Kasumi-1 (cell line): ENCODE measurements at regions not wholly inside any gene's neighbourhood (a gene's known extent, or its start where the extent isn't known, plus 50 kb on each side); places are given as distances from the start of the nearest gene placed in this dataset.
A peak's percentile ranks its signal among the peaks of the same experiment; 100 is the strongest.

Experiments used
- DNase-seq, 2 experiments: peaks; one replicate each; lab custom pipeline; 2025; lab: John Stamatoyannopoulos, UW

DNA sequence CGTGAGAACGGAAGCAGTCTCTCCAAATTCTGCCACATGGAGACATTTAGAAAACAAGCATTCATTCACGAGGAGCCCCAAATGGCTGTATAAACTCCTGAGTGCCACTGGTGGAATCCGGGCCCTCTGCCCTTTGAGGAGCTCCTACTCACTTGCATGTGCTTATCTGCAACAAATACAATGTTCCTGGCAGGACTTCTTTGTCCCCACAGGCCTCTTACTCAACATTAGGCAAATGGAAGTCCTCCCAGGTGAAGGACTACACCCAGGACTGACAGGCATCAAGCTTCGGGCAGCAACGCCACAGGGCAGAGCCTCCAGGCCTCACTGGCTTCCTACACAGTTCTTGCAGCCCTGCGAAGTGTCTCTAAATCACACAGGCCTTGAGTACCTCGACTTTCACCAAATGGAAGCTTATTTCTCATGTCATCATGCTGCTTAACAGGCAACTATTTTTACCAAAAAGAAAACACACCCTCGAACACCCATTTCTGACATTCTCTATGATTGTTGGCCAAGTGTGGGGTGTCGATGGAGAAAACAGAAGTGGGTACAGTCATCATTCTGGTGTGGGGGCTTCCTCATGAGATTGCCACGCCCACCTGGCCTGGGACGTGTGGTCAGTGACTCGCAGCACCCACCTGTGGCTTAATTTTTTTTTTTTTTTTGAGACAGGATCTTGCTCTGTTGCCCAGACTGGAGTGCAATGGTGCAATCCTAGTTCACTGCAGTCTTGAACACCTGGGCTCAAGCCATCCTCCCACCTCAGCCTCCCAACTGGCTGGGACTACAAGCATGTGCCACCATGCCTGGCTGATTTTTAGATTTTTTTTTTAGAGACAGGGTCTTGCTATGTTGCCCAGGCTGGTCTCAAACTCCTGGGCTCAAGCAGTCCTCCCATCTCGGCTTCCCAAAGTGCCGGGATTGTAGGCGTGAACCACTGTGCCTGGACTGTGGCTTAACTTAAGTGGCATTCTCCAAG lies 186.8 kb upstream of the GLI2 start:
- no peak for DNase-seq

DNA sequence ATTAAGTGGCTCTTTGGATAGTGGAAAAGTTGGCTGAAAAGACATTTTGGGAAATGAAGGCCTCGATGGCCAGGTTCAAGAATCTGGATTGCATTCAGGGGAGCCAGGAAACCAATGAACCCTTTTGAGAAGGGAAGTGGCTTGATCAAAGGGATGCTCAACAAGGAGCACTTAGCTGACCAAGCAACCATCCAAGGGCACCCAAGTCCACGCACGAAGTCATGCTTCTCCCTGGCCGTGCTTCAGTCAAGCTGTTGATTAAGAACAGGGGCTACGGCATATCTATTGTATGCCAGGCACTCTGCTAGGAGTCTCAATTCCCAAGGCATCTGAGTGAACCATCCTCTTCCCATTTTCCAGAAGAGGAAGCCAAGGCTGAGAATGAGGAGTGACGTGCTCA lies 185.8 kb upstream of the GLI2 start:
- no peak for DNase-seq

DNA sequence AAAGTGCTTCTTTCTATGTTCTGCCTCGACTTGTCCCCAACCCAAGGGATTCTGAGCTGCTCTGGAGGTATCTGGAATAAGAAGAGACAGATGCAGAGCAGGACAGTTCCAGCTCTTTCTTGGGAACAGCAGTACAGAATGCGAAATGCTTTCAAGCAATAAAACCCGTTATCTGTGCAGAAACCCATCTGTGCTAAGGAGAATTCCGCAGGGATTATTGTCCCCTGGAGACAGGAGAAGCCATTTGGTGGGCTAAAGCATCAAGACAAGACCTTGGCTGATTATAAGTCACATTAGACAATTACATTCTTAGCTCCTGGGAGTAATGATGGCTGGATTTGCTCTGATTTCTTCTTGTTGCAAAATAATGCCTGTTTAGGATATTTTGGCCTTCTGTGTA lies 185.4 kb upstream of the GLI2 start:
- DNase-seq = no peak

DNA sequence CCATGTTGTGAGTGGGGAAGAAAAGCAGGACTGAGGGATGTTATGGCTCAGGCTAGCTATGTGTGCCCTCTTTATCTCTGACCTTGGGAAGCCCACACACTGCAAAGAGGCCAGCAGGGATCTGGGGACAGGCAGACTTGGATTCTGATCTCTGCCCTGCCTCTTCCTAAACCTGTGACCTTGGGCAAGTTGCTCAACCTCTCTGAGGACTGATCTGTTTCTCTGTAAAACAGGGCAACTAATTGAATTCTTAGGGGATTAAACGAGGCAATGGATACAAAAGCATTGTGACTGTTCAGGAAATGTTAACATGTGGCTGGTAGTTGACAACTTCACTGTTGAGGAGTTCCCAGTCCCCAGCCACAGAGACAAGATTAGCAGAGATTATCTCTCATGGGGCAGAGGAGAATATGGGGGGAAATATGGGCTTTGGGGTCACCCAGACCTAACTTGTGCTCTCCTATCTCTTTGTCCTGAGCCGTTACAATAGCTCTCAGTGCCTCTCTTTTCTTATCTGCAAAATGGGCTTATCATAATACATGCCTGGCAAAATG lies 184.7 kb upstream of the GLI2 start:
- DNase-seq = no peak

DNA sequence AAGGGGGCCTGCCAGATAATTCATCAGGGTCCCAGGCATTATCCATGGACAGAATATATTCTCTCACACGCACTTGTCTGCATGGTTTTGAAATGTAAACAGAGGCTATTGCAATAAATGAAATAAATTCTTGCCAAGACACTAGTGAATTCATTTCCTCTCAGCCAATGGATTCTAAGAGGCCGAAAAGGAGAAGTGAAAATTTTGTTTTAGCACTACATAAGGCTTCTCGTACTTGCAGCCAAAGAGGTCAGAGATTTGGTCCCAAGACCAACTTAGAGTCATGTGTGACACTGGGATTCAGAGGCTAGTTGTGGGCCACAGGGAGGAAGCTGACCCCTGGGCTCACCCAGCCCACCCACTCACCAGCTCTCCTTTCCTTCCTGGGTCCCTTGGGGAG lies 184.1 kb upstream of the GLI2 start:
- DNase-seq = peak; percentile 11 to 21

DNA sequence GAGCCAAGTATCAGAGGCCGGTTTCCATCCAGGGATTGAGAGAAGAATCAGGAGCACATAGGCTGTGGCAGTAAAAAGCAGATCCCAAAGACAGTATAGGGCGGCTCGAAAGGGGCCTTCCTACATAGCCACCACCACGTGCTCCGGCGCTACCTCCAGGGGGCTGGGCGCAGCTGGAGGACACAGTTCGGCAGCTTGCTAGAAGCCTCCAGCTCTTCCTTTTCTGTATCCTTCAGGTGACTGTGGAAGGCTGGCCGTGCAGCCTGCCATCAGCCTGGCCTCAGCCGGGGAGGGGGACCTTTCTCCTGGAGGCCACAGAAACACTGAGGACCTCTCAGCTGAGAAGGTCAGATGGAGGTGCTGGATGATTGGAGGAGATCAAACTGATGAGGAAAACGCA lies 183.6 kb upstream of the GLI2 start:
- no peak for DNase-seq

DNA sequence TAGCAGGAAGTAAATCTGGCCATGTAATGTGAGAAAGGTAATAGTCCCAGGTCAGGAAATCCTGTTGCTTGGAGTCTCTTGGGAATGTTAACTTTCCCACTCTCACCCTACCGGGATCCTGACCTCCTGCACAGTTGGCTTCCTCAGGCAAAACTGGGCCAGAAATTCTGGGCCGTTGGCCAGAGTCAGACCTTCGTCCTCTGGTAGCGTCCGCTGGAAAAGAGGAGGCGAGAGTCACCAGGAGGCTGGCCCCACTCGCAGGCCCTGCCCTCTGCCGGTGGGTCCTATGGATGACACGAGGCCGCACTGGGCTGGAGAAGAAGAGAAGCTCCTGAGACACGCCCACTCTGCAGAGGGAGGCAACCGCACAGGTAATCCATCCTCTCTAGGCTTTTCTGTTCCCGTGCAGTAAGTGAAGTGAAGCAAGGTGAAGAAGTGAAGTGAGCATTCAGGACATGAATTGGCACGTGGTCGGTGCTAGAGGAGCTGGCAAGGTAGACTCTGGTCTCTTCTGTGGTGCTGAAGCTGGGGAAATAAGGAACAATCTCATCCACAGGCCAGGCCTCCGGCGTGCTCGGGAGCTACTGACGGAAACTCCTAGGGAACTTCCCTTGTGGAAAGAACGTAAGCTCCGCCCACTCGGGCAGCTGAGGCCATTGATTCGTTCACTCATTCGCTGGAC lies 182.7 kb upstream of the GLI2 start:
- peak; percentile 3 to 5 for DNase-seq

DNA sequence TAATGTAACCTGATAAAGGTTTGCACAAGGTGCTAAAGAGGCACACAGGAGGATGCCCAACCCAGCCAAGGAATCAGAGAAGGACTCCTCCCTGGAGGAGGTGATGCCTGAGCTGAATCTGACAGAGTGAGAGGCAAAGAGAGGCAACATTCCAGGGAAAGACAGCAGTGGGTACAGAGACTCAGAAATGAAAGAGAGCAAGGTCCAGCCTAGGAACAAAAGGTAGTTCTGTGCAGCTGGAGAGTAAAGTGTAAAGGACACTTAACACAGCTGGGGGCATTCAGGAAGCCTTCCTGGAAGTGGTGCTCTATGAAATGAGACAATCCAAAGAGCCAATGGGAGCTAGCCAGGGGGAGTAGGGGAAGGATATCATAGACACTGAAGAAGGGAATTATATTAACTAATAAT lies 181.0 kb upstream of the GLI2 start:
- DNase-seq = no peak

DNA sequence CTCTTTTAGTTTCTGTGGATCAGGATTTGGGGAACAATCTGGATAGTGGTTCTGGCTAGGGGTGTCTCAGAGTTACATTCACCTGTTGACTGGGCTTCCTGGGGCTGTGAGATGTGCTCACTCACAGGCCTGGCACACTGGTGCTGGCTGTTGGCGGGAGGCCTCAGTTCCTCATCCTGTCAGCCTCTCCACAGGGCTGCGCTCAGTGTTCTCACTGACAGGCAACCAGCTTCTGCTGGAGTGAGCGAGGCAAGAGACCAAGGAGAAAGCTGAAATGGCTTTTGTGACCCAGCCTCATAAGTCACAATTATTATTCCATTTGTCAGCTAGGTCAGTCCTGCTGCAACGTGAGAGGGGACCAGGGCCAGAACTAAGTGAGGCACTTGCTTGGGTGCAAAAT lies 180.6 kb upstream of the GLI2 start:
- DNase-seq = no peak

DNA sequence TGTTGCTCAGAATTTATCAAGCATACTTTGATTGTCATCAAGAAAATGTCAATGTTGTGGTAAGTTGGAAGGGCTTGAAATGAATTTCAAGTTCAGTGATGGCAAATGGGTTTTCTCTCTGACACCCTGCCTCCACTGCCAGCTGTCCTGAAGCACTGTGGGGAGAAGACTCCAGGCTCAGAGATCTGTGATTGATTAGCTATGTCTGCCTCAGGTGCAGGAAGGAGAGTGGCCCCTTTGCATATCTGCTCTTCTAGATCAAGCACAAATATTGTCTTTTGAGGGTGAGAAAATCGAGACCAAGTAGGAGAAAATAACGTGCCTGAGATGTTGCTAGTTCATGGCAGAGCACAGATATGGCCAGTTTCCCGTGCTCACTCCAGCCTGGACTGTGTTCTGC lies 178.8 kb upstream of the GLI2 start:
- no peak for DNase-seq

DNA sequence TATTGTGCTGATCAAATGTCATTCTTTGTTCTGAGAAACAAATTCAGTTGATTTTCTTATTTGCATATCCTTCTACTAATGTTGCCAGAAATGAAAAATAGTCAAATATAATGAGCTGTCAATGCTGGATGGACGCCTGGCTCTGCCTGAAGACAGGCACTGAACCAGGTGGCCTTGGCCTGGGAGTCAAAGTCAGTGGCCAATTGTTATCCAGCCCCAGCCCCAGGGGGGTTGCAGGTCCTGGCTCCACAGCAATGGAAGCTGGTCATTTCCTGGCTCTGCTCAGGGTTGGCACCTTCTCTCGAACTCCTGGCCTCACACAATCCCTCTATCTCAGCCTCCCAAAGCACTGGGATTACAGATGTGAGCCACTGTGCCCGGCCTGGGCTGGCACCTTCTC lies 176.8 kb upstream of the GLI2 start:
- DNase-seq = no peak

DNA sequence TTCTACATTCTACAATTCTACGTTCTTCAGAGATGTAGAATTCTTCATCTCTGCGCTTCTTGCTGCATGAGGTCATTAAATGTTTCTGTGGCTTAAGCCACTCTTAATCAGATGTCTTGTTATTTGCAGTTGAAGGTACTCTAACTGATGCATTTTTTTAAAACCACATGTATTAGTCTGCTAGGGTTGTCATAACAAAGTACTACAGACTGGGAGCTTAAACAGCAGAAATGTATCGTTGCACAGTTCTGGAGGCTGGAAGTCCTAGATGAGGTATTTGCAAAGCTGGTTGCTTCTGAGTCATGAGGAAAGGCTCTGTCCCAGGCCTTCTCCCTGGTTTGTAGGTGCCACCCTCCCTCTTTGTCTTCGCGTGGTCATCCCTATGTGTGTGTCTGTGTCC lies 176.3 kb upstream of the GLI2 start:
- DNase-seq = no peak

DNA sequence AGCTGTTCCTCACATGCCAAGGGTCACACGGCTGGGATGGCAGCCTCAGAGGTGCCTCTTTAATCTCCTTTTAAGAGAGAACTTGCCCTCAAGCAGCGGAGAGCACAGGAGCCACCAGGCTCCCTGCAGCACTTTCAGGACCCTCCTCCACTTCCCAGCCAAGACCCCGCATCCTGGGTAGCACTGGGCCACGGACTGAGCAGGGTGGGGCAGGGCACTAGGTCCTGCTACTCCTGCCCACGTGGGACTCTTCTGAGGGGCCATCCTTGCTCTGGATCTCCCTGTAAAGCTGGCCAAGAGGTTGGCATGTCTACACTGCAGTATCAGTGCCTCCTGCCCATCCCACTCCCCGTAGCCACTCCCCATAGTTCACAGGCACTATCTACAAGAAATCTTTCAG lies 175.3 kb upstream of the GLI2 start:
- no peak for DNase-seq

DNA sequence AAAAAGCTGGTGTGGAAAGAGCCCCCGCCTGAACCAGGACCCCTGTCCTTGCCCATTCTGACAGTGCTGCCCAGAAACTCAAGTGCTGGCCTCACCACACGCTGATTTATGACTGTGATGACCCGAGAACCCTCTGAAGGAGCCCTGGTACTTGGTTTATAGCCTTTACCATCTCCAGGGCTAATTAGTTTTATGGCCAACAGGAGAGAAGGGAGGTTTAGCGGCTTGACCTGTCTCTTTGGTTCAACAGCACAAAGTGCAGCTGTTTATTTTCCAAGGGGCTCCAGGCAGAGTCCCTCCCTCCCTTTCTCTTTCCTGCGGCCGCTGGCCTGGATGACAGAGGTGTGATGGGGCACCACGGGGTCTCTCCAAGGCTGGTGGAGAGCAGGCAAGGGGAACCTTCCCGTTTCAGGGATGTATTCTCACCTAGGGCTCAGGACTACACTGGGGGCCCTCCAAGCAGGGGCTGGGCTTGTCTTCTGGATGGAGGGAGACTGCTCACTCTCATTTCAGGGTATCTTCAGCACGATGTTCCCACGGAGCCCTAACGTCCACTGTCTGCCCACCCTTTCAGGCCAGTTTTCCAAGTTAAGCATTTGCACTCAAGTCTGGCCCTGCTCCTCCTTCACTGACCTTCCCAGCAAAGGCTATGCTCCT lies 174.2 kb upstream of the GLI2 start:
- no peak for DNase-seq

DNA sequence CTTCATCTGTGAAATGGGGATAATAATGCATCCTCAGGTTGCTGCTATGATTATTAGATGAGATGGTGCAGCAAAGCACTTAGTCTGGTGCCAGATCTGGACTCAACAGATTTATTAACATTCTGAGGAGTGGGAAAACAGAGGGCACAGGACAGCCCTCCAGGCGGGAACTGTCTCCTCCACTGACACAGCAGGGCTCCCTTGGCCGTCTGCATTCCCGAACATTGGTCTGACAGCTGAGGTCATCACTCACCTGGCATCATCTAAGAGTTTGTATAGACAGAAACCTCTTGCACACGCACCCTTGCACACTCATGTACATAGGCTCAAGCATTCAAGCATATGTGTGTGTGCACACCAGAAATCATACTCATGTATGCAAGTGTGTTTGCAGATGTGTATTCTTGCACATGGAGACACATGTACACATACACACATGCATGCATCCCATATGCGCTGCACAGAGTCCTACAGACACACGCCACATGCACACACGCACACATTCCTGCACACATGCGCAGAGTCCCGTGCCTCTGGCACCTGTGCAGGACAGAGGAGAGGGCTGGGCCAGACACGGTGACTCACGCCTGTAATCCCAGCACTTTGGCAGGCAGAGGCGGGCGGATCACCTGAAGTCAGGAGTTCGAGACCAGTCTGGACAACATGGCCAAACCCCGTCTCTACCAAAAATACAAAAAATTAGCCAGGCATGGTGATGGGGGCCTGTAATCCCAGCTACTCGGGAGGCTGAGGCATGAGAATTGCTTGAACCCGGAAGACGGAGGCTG lies 173.3 kb upstream of the GLI2 start:
- no peak for DNase-seq

DNA sequence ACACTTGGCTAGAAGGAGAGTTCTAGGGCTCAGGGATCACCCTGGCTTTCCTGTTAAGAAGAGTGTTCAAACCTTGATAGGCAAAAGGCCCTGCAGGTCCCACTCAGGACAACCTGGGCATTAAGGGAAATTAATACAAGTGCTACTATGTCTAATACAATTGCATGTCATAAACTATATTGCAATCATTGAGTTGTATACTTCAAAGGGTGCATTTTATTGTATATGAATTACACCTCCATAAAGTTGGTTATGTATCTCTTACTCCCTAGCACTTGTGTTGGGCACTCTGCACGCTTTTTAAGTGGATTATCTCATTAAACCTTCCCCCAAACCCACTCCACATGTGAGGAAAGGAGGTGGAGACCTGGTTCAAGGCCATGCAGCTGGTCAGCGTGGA lies 172.1 kb upstream of the GLI2 start:
- DNase-seq = no peak

DNA sequence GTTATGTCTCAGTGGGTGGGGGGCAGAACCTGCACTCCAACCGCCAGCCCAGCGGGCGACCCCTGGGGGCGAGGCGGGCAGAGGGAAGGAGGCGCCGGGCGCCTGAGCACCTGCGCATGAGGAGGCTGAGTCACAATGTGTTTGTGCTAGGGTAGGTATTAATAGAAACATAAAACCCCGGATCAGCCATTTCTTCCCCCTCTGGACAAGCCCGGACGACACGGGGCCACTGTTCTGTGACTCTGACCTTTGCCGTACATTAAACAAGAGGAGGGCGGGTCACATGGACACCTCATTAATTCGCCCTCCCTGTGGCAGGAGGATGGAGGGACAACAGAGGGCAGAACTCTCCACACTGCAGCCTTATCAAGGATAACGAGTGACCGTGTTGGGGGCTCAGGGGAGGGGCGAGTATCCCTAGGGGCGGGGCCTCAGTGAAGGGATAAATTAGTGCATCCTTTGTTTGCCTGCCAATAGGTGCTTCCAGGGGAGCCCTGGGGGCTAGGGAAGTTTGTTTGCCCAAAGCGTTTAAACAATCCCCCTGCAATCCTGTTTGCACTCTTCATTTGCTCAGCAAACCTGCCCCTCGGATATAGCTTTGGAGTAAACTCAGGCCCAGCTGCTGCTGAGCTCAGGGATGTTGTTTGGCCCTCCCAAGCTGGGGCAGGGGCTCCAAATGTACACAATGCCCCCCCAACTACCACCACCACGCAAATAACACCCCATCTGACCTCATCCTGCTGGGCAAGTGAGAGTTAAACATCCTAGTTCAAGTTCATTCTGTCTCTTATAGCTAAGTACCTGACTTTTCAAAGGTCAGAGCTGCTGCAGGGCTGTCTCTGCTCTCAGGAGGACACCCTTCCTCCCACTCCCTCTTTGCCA lies 171.2 kb upstream of the GLI2 start:
- DNase-seq = no peak

DNA sequence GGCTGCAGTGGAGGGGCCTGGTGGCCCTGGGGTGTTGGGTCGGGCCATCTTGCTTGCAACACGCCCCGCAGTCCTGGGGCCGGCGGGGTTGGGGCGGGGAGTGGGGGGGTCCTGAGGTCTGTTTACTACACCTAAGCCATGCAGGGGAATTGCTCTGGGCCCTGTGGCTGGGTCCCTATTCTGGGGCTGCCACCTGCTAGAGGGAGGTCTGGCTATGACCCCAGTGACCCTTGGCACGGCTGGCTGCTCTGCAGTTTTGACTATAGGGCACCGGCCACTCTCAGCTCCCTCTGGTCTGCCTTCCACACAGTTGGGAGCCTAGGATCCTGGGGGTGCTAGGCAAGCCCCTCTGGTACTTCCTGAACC lies 170.6 kb upstream of the GLI2 start:
- no peak for DNase-seq

DNA sequence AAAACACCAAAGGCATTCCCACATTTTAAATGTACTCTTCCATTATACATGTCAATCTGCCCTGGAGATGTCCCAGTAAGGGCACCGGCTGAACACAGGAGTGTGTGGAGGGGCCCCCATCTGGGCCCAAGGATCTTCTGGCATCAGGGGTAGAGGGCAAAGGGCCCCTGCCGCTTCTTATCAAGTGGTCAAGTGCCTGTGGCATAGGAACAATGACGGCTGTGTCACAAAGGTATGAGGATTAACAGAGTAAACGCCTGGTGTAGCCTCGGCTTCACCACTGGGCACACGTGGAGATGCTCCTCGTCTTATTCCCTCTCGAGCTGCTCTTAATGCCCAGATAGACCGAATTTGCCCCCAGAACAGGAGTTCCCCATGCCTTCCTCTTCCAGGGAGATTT lies 169.7 kb upstream of the GLI2 start:
- DNase-seq = no peak

DNA sequence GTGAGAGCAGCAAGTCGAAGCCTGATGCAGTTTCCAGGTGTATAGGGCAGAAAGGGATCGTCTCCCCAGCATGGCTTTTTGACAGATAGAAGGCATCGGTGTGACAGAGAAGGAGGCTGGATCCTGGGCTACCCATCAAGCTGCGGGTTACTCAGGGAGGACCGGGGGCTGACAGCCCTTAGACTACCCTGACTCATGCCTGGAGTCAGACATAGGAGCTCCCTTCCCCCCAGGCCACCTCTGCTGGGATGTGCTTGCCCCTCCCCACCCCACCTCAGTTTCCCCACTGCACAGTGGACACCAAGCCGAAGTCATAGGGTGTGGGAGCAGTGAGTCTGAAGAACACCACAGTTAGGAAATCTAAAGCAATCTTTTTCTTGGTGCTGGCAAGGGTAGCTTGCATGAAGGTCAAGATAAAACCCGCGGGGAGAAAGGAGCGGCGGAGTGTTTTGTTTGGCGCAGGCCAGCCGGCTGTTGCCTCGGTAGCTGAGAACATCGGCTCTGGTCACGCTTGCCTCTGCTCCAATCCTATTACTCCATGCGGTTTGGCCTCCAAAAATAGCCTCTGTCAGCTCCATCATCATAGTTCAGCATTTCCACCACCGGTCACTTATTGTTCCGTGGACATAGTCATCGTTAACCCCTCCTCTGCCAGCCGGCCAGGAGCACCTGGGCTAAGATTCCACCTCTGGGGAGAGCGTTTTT lies 169.2 kb upstream of the GLI2 start:
- no peak for DNase-seq
